OCI-LY1 (cell line): ENCODE measurements at regions not wholly inside any gene's neighbourhood (a gene's known extent, or its start where the extent isn't known, plus 50 kb on each side); places are given as distances from the start of the nearest gene placed in this dataset.
"Not testable (repeated sequence)": the region's sequence is repeated elsewhere in the genome, so short reads cannot be mapped to it uniquely, and the experiment has no call there.

Source experiments
- H2AFZ ChIP-seq: fragments of 200-600 bp; sonication (generic), shearing (Covaris generic); 2 replicates; pipeline ENCODE4 v1.6.0; 2014; ENCODE audit warnings: antibody characterized with exemption, mild to moderate bottlenecking, low read length
- H3F3A ChIP-seq: fragments of 200-600 bp; sonication (generic), shearing (Covaris generic); 2 replicates; pipeline ENCODE4 v1.6.0; 2014; ENCODE audit warnings: mild to moderate bottlenecking, antibody characterized with exemption, low read length, moderate library complexity; ENCODE audit not compliant: insufficient read depth
- H3K27ac ChIP-seq: fragments of 200-600 bp; sonication (generic); 2 replicates; pipeline ENCODE4 v1.5.1; 2014; ENCODE audit warnings: low read length, mixed run types, mild to moderate bottlenecking, low read depth; ENCODE audit not compliant: poor library complexity, severe bottlenecking
- H3K27me3 ChIP-seq: fragments of 200-600 bp; sonication (generic); 2 replicates; pipeline ENCODE4 v1.6.0; 2014; ENCODE audit warnings: antibody characterized with exemption, mild to moderate bottlenecking, low read length, moderate library complexity; ENCODE audit not compliant: insufficient read depth
- H3K36me3 ChIP-seq: fragments of 200-600 bp; sonication (generic); 2 replicates; pipeline ENCODE4 v1.6.1; 2014; ENCODE audit warnings: mild to moderate bottlenecking, antibody characterized with exemption, low read length, moderate library complexity, mixed read lengths; ENCODE audit not compliant: insufficient read depth
- H3K4me1 ChIP-seq: fragments of 200-600 bp; sonication (generic); 2 replicates; pipeline ENCODE4 v1.5.1; 2014; ENCODE audit warnings: mild to moderate bottlenecking, low read length, moderate library complexity; ENCODE audit not compliant: insufficient read depth, severe bottlenecking
- H3K4me2 ChIP-seq: fragments of 200-600 bp; sonication (generic), shearing (Covaris generic); 2 replicates; pipeline ENCODE4 v1.6.1; 2014; ENCODE audit warnings: low read length
- H3K4me3 ChIP-seq: fragments of 200-600 bp; sonication (generic); 2 replicates; pipeline ENCODE4 v1.5.1; 2014; ENCODE audit warnings: low read length, low read depth, mild to moderate bottlenecking, mixed read lengths; ENCODE audit not compliant: poor library complexity, severe bottlenecking
- H3K79me2 ChIP-seq: fragments of 200-600 bp; shearing (Covaris generic); 2 replicates; pipeline ENCODE4 v1.6.1; 2016; ENCODE audit warnings: mixed run types, low read length, mixed read lengths; ENCODE audit not compliant: insufficient read depth
- H3K9ac ChIP-seq: fragments of 200-600 bp; sonication (generic), shearing (Covaris generic); 2 replicates; pipeline ENCODE4 v1.6.1; 2014; ENCODE audit warnings: mild to moderate bottlenecking, low read length, mixed read lengths
- H3K9me2 ChIP-seq: fragments of 200-600 bp; sonication (generic), shearing (Covaris generic); 2 replicates; pipeline ENCODE4 v1.6.1; 2014; ENCODE audit warnings: low read depth, mild to moderate bottlenecking, low read length, mixed read lengths
- H3K9me3 ChIP-seq: fragments of 200-600 bp; shearing (Covaris generic); 2 replicates; pipeline ENCODE4 v1.6.1; 2014; ENCODE audit warnings: low read length, mixed read lengths
- H4K20me1 ChIP-seq: fragments of 200-600 bp; sonication (generic), shearing (Covaris generic); 2 replicates; pipeline ENCODE4 v1.6.0; 2016; ENCODE audit warnings: mild to moderate bottlenecking, low read length; ENCODE audit not compliant: insufficient read depth
- EZH2 ChIP-seq: fragments of 200-600 bp; sonication (generic), shearing (Covaris generic); IDR thresholded peaks from 2 replicates; pipeline ENCODE4 v1.8.0; 2017; ENCODE audit warnings: borderline replicate concordance, mixed run types, mild to moderate bottlenecking, antibody characterized with exemption, low read length, moderate library complexity, mixed read lengths
- TF ChIP-seq, protein P1 (sequence below): fragments of 200-600 bp; sonication (generic), shearing (Covaris generic); IDR thresholded peaks from 2 replicates; pipeline ENCODE4 v1.5.1; 2017; ENCODE audit warnings: mild to moderate bottlenecking, antibody characterized with exemption, low read length, moderate library complexity, mixed read lengths

DNA sequence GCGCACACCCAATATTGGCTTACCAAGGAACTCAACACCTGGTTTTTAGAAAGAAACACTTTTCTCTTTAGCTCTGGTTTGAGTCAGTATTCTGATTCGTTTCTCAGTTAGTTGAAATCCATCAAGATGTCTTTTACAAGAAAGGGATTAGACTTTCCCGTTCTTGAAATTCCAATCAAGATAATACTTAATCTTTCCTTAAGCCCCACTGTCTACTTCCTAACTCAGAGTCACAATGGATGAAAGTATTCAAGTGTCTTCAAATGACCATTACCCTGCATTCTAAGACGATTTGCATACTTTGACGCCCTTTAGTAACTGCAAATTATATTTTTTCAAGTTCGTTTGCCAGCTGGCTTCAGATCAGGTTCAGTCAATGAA lies 189.8 kb downstream of the USP22 start:
- Histone ChIP-seq H3K27me3 (no peaks in the 10 kb centered on the region), H3K4me1 (no peaks in the 10 kb centered on the region), H3K27ac (no peak overlapping the region), H3K4me2 (no peak overlapping the region), H3F3A (no peaks in the 10 kb centered on the region), H3K4me3 (no peak overlapping the region), H2AFZ (no peak overlapping the region), H3K9ac (no peak overlapping the region), H3K79me2 (no peaks in the 10 kb centered on the region), H4K20me1 (no peaks in the 10 kb centered on the region), H3K36me3 (no peaks in the 10 kb centered on the region), H3K9me3 (no peaks in the 10 kb centered on the region), H3K9me2 (no peaks in the 10 kb centered on the region)
- TF ChIP-seq, protein P1, sequence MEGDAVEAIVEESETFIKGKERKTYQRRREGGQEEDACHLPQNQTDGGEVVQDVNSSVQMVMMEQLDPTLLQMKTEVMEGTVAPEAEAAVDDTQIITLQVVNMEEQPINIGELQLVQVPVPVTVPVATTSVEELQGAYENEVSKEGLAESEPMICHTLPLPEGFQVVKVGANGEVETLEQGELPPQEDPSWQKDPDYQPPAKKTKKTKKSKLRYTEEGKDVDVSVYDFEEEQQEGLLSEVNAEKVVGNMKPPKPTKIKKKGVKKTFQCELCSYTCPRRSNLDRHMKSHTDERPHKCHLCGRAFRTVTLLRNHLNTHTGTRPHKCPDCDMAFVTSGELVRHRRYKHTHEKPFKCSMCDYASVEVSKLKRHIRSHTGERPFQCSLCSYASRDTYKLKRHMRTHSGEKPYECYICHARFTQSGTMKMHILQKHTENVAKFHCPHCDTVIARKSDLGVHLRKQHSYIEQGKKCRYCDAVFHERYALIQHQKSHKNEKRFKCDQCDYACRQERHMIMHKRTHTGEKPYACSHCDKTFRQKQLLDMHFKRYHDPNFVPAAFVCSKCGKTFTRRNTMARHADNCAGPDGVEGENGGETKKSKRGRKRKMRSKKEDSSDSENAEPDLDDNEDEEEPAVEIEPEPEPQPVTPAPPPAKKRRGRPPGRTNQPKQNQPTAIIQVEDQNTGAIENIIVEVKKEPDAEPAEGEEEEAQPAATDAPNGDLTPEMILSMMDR = no peak
- TF ChIP-seq EZH2 = no peak

DNA sequence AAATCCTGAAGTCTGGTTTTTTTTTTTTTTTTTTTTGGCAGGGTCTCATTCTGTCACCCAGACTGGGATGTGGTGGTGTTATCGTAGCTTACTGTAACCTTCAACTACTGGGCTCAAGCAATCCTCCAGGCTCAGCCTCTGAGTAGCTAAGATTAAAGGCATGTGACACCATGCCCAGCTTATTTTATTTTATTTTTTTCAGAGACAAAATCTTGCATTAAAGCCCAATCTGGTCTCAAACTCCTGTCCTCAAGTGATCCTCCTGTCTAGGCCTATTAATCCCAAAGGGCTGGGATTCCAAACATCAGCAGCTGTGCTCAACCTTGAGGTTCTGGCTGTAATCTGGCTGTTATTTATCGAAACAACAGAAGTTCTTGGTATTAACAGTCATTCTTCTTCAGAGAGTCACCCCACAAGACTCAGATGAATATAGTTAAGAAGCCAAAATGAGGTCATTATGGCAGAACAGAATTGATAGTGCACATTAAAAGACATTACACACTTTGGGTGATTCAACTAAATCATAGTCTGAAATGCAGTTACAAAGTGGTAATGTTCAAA lies 186.8 kb downstream of the USP22 start:
- not testable (repeated sequence) for H3K4me3 ChIP-seq, H3F3A ChIP-seq, H3K27me3 ChIP-seq, H3K79me2 ChIP-seq, H3K9ac ChIP-seq, H3K4me2 ChIP-seq, H3K4me1 ChIP-seq, H3K9me3 ChIP-seq, H3K9me2 ChIP-seq, H4K20me1 ChIP-seq, H3K27ac ChIP-seq, H2AFZ ChIP-seq, H3K36me3 ChIP-seq

DNA sequence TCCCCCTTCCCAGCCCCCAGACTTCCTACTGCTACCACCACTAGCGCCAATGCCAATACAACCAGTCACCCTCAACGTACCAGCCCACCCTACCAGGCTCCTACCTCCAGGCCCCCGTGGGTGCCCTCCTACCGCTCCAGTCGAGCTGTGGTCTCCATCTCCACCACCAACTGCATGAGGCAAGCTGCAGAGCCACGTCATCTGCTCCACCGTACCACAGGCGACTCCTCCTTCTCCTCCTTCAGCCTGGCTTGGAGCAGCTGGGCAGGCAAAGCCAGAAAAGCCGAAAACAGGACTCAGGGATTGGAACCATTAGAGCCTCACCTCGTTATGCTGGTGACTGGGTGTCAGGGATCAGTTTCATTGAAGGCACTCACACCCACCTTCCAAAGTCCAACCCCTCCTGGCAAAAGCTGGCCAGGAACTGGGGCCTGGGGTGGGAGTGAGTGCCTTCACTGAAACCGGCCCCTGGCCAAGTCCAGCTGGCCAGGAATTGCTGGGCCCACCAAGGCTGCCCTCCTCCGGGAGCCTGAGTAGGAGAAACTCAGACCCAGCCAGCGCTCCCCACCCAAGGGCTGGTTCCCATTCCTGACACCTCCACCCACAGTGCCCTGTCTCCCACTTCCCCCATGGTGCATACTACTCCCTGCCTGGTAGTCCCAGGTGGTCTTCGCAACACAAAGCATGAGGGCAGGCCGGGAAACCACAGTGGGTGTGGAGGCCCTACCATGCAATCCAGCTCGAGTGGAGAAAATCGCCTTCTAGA lies 176.2 kb downstream of the USP22 start:
- H3K79me2 ChIP-seq, H3K27me3 ChIP-seq, H3K9me3 ChIP-seq, H3K4me3 ChIP-seq, H3K9me2 ChIP-seq, H2AFZ ChIP-seq, H3K27ac ChIP-seq, H3F3A ChIP-seq, H3K4me1 ChIP-seq, H3K36me3 ChIP-seq, H3K9ac ChIP-seq, H3K4me2 ChIP-seq, H4K20me1 ChIP-seq: not testable (repeated sequence)

DNA sequence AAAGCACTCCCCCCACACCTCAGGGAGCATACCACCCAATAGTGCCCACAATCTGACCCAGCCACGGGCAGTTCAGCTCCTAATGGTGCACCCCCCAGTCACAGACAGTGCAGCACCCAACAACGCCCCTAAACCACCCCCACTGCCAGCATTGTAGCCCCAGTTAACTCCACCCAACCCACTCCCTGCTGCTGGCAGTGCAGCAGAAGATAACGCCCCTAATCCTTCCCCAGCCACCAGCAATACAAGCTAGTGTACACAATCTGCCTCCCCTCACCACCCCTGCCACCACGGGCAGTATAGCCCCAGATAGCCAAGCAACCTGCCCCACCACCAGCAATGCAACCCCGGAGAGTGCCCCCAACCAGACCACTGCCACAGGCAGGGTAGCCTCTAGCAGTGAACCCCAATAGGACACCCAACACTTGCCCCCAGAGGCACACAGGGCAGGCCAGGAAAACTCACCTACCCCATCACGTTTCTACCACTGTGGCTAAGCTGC lies 175.3 kb downstream of the USP22 start:
- H3K36me3 ChIP-seq, H3K9me3 ChIP-seq, H3K4me2 ChIP-seq, H2AFZ ChIP-seq, H3K27me3 ChIP-seq, H3K9me2 ChIP-seq, H3F3A ChIP-seq, H3K27ac ChIP-seq, H3K9ac ChIP-seq, H3K4me1 ChIP-seq, H3K4me3 ChIP-seq, H3K79me2 ChIP-seq, H4K20me1 ChIP-seq: not testable (repeated sequence)

DNA sequence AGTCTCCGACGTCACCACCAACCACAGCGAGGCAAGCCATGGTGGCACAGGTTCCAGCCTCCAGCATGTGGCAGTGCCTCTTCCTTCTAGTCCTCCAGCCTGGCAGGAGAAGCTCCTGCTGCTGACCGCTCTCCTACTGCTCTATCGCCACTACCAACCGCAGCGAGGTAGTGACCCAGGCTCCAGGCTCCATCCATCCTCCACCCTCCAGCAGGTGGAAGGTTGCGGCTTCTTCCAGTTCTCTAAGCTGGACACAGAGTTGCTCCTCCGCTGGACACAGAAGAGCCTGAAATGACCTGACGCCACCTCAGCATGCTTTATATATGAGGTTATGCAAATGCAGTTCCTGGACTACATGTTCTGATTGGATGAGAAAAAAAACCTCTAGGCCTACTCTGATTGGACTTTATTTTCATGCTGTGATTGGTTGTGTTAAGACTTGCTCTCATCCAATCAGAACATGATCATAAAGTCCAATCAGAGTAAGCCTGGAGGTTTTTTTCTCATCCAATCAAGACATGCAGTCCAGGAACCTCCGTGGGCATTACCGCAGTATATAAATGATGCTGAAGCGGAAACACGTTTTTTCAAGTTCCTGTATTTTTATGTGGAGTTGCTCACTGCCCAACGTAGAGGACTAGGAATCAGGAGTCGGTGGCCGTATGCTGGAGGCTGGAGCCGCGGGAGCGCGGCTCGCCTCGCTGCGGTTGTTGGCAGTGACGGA lies 174.7 kb downstream of the USP22 start:
- not testable (repeated sequence) for H3K4me1 ChIP-seq, H3K9ac ChIP-seq, H3K9me2 ChIP-seq, H2AFZ ChIP-seq, H4K20me1 ChIP-seq, H3K27me3 ChIP-seq, H3F3A ChIP-seq, H3K4me3 ChIP-seq, H3K27ac ChIP-seq, H3K79me2 ChIP-seq, H3K36me3 ChIP-seq, H3K9me3 ChIP-seq, H3K4me2 ChIP-seq

DNA sequence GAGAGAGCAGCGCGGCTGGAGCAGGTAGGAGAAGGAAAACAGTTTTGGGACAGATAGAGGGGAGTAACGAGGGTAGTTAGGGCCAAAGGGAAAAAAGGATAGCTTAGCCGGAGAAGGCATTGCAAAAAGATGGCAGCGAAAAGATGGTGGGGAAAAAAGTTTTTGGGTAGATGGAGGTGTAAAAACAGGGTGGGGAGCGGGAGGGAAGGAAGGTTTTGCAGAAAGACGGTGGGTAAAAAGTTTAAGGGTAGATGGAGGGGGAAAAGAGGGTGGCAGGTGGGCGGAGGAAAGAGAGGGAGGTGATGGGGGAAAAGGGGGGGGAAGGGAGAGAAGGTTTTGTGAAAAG lies 174.2 kb downstream of the USP22 start:
- H3K9me3 ChIP-seq, H3K4me2 ChIP-seq, H3K9me2 ChIP-seq, H3K9ac ChIP-seq, H3F3A ChIP-seq, H3K79me2 ChIP-seq, H3K27ac ChIP-seq, H3K4me1 ChIP-seq, H3K36me3 ChIP-seq, H3K27me3 ChIP-seq, H4K20me1 ChIP-seq, H2AFZ ChIP-seq, H3K4me3 ChIP-seq: not testable (repeated sequence)
